Activated CD4-positive, alpha-beta T cell treated with anti-CD3 and anti-CD28 coated beads, Interleukin-2, amount 50 U/mL, for 16 hours (primary cell): ENCODE measurements at regions not wholly inside any gene's neighbourhood (a gene's known extent, or its start where the extent isn't known, plus 50 kb on each side); places are given as distances from the start of the nearest gene placed in this dataset.
"Not testable (repeated sequence)": the region's sequence is repeated elsewhere in the genome, so short reads cannot be mapped to it uniquely, and the experiment has no call there.

Experiments
- DNase-seq: peaks from one replicate; pipeline ENCODE4 v3.0.0-alpha.2; 2020

- DNase-seq, result no peak
These were observed 495.8 kb downstream of the TTLL7 start for GRCh38 chr1:83503153-83503552.

GRCh38 chr1:83500987-83501591 is 497.8 kb downstream of the TTLL7 start:
- DNase-seq, result peak; percentile 51

GRCh38 chr1:83500531-83500930 is 498.4 kb downstream of the TTLL7 start:
- DNase-seq, result no peak

- DNase-seq, result no peak
These were observed 498.9 kb downstream of the TTLL7 start for GRCh38 chr1:83499998-83500397.

GRCh38 chr1:83497563-83497962 is 501.4 kb downstream of the TTLL7 start:
- DNase-seq, result no peak

GRCh38 chr1:83495560-83495959 is 503.4 kb downstream of the TTLL7 start:
- no peak for DNase-seq

GRCh38 chr1:83493633-83494032 is 505.3 kb downstream of the TTLL7 start:
- DNase-seq, result no peak

GRCh38 chr1:83491930-83492329 is 507.0 kb downstream of the TTLL7 start:
- DNase-seq, result no peak

GRCh38 chr1:83490988-83491387 is 507.9 kb downstream of the TTLL7 start:
- no peak for DNase-seq

GRCh38 chr1:83488105-83488504 is 510.8 kb downstream of the TTLL7 start:
- peak; percentile 59 for DNase-seq

- not testable (repeated sequence) for DNase-seq
These were observed 511.5 kb downstream of the TTLL7 start for GRCh38 chr1:83487460-83487859.

- not testable (repeated sequence) for DNase-seq
These were observed 513.5 kb downstream of the TTLL7 start for GRCh38 chr1:83485314-83486019.

- DNase-seq, result not testable (repeated sequence)
These were observed 517.6 kb downstream of the TTLL7 start for GRCh38 chr1:83481284-83481683.

- not testable (repeated sequence) for DNase-seq
These were observed 519.2 kb downstream of the TTLL7 start for GRCh38 chr1:83479591-83480239.

GRCh38 chr1:83478127-83478526 is 520.8 kb downstream of the TTLL7 start:
- not testable (repeated sequence) for DNase-seq

- DNase-seq, result peak; percentile 21
These were observed 522.4 kb downstream of the TTLL7 start for GRCh38 chr1:83476518-83476917.

GRCh38 chr1:83474946-83475345 is 524.0 kb downstream of the TTLL7 start:
- DNase-seq, result not testable (repeated sequence)

GRCh38 chr1:83473986-83474385 is 524.9 kb downstream of the TTLL7 start:
- not testable (repeated sequence) for DNase-seq

GRCh38 chr1:83472066-83472465 is 526.9 kb downstream of the TTLL7 start:
- DNase-seq, result not testable (repeated sequence)

- DNase-seq, result not testable (repeated sequence)
These were observed 527.7 kb downstream of the TTLL7 start for GRCh38 chr1:83471272-83471671.

- DNase-seq, result not testable (repeated sequence)
These were observed 530.6 kb downstream of the TTLL7 start for GRCh38 chr1:83468336-83468735.

- DNase-seq, result not testable (repeated sequence)
These were observed 541.1 kb downstream of the TTLL7 start for GRCh38 chr1:83457735-83458248.

- DNase-seq, result not testable (repeated sequence)
These were observed 541.7 kb downstream of the TTLL7 start for GRCh38 chr1:83457281-83457680.

- not testable (repeated sequence) for DNase-seq
These were observed 543.2 kb downstream of the TTLL7 start for GRCh38 chr1:83455753-83456152.
